Peyer's patch (tissue), 4 donors: ENCODE measurements at regions not wholly inside any gene's neighbourhood (a gene's known extent, or its start where the extent isn't known, plus 50 kb on each side); places are given as distances from the start of the nearest gene placed in this dataset.

Experiments used
- POLR2A ChIP-seq, 2 donors: fragments of 450-650 bp; IDR thresholded peaks; one replicate each; pipeline ENCODE4 v1.5.1; 2017; ENCODE audit warnings: antibody characterized with exemption in 2 of 2, mild to moderate bottlenecking in 2 of 2, moderate library complexity in 2 of 2
- TF ChIP-seq, protein P1 (sequence below), 6 experiments: fragments of 450-650 bp in 4 of 6; fragments of 200-600 bp in 2 of 6; sonication (generic) in 1 of 6; IDR thresholded peaks; one replicate each; pipeline ENCODE4 v1.5.1; 2017 to 2019; ENCODE audit warnings: antibody characterized with exemption in 6 of 6, mild to moderate bottlenecking in 3 of 6, moderate library complexity in 1 of 6

DNA sequence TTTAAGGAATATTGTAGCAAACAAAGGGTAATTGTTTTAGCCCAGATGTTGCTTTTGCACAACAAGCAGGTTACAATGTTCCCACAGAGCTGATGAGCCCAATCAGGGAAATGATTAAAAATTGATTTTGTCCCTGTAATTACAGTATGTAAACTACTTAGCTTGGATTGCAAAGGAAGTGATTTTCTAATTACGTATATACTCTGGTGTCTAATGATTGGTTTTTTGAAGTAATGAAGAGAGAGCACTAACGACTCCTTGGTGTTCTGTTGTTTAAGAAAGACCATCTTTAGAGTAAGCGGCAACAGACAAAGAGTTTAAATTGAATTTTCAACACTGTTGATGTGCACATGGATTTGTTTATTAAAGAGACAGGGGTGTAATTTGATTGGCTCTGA, 95.3 kb upstream of the ZNF536 start:
- TF ChIP-seq, protein P1, sequence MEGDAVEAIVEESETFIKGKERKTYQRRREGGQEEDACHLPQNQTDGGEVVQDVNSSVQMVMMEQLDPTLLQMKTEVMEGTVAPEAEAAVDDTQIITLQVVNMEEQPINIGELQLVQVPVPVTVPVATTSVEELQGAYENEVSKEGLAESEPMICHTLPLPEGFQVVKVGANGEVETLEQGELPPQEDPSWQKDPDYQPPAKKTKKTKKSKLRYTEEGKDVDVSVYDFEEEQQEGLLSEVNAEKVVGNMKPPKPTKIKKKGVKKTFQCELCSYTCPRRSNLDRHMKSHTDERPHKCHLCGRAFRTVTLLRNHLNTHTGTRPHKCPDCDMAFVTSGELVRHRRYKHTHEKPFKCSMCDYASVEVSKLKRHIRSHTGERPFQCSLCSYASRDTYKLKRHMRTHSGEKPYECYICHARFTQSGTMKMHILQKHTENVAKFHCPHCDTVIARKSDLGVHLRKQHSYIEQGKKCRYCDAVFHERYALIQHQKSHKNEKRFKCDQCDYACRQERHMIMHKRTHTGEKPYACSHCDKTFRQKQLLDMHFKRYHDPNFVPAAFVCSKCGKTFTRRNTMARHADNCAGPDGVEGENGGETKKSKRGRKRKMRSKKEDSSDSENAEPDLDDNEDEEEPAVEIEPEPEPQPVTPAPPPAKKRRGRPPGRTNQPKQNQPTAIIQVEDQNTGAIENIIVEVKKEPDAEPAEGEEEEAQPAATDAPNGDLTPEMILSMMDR (IDR thresholded peaks at IDR 0.05) = no peak
- TF ChIP-seq POLR2A (IDR thresholded peaks at IDR 0.05) = no peak
